GM18499 (cell line): ENCODE measurements at regions not wholly inside any gene's neighbourhood (a gene's known extent, or its start where the extent isn't known, plus 50 kb on each side); places are given as distances from the start of the nearest gene placed in this dataset.
"Not testable (repeated sequence)": the region's sequence is repeated elsewhere in the genome, so short reads cannot be mapped to it uniquely, and the experiment has no call there.

Experiments
- ATAC-seq: cut with Tn5 transposase; IDR thresholded peaks from one replicate; pipeline ENCODE4 v1.9.1; 2021; ENCODE audit warnings: moderate number of reproducible peaks; ENCODE audit not compliant: insufficient read depth, unreplicated experiment

GRCh38 chr6:144955859-144956258, 670.7 kb downstream of the UTRN start:
- no peak for ATAC-seq

GRCh38 chr6:144956697-144957096, 671.6 kb downstream of the UTRN start:
- not testable (repeated sequence) for ATAC-seq

- ATAC-seq: no peak
These were observed 672.3 kb downstream of the UTRN start for GRCh38 chr6:144957236-144957937.

- no peak for ATAC-seq
These were observed 684.0 kb downstream of the UTRN start for GRCh38 chr6:144969154-144969553.

- no peak for ATAC-seq
These were observed 684.6 kb downstream of the UTRN start for GRCh38 chr6:144969602-144970272.

GRCh38 chr6:144977250-144977864, 692.2 kb downstream of the UTRN start:
- ATAC-seq: not testable (repeated sequence)

- no peak for ATAC-seq
These were observed 693.1 kb downstream of the UTRN start for GRCh38 chr6:144978208-144978607.

GRCh38 chr6:144986271-144986670, 701.1 kb downstream of the UTRN start:
- ATAC-seq: no peak

GRCh38 chr6:144989319-144990107, 704.4 kb downstream of the UTRN start:
- ATAC-seq: no peak

- ATAC-seq: no peak
These were observed 705.6 kb downstream of the UTRN start for GRCh38 chr6:144990784-144991183.

GRCh38 chr6:144993870-144994269, 708.7 kb downstream of the UTRN start:
- ATAC-seq: no peak

- no peak for ATAC-seq
These were observed 712.9 kb downstream of the UTRN start for GRCh38 chr6:144997996-144998395.

GRCh38 chr6:144999127-144999526, 714.0 kb downstream of the UTRN start:
- ATAC-seq: no peak

- no peak for ATAC-seq
These were observed 718.0 kb downstream of the UTRN start for GRCh38 chr6:145003145-145003544.

- no peak for ATAC-seq
These were observed 721.8 kb downstream of the UTRN start for GRCh38 chr6:145006914-145007313.

GRCh38 chr6:145008715-145009114, 723.6 kb downstream of the UTRN start:
- ATAC-seq: no peak

GRCh38 chr6:145009711-145010110, 724.6 kb downstream of the UTRN start:
- no peak for ATAC-seq

GRCh38 chr6:145012039-145012662, 723.2 kb downstream of the EPM2A start:
- no peak for ATAC-seq

- peak; percentile 100 for ATAC-seq
These were observed 719.4 kb downstream of the EPM2A start for GRCh38 chr6:145015739-145016558.
